ENCODE measurements at regions not wholly inside any gene's neighbourhood (a gene's known extent, or its start where the extent isn't known, plus 50 kb on each side); places are given as distances from the start of the nearest gene placed in this dataset.

- H3K36me3 Mint-ChIP-seq, result no peaks in the 10 kb centered on the region
Measured at GRCh38 chr11:32186118-32186517, 95.2 kb downstream of the RCN1 start.

GRCh38 chr11:32187111-32187510 is 96.2 kb downstream of the RCN1 start:
- H3K4me1 Mint-ChIP-seq, result no peaks in the 10 kb centered on the region
- no peak overlapping the region for H3K27ac Mint-ChIP-seq
- H3K9me3 Mint-ChIP-seq, result no peaks in the 10 kb centered on the region
- H3K27me3 Mint-ChIP-seq, result peaks cover 9% of the 10 kb centered on the region
- H3K36me3 Mint-ChIP-seq, result no peaks in the 10 kb centered on the region
- no peak overlapping the region for H3K4me3 Mint-ChIP-seq

More at GRCh38 chr11:32186118-32186517, 95.2 kb downstream of the RCN1 start:
- no peaks in the 10 kb centered on the region for H3K4me1 Mint-ChIP-seq
- H3K4me3 Mint-ChIP-seq, result no peak overlapping the region
- H3K27ac Mint-ChIP-seq, result no peak overlapping the region
- peaks cover 8% of the 10 kb centered on the region for H3K27me3 Mint-ChIP-seq
- no peaks in the 10 kb centered on the region for H3K9me3 Mint-ChIP-seq

GRCh38 chr11:32188785-32189184 is 97.9 kb downstream of the RCN1 start:
- Mint-ChIP-seq H3K4me3 (no peak overlapping the region), H3K27ac (no peak overlapping the region), H3K36me3 (no peaks in the 10 kb centered on the region), H3K9me3 (no peaks in the 10 kb centered on the region), H3K27me3 (peaks cover 9% of the 10 kb centered on the region), H3K4me1 (no peaks in the 10 kb centered on the region)

GRCh38 chr11:32196137-32196536 is 105.3 kb downstream of the RCN1 start:
- Mint-ChIP-seq H3K27me3 (peaks cover 9% of the 10 kb centered on the region), H3K9me3 (no peaks in the 10 kb centered on the region), H3K4me3 (no peak overlapping the region), H3K4me1 (no peaks in the 10 kb centered on the region), H3K27ac (no peak overlapping the region), H3K36me3 (no peaks in the 10 kb centered on the region)

- Mint-ChIP-seq H3K36me3 (no peaks in the 10 kb centered on the region), H3K27me3 (peaks cover 7% of the 10 kb centered on the region), H3K4me3 (no peak overlapping the region), H3K9me3 (no peaks in the 10 kb centered on the region), H3K4me1 (no peaks in the 10 kb centered on the region), H3K27ac (no peak overlapping the region)
Measured at GRCh38 chr11:32198053-32198452, 107.2 kb downstream of the RCN1 start.

GRCh38 chr11:32200136-32200847 is 109.4 kb downstream of the RCN1 start:
- Mint-ChIP-seq H3K4me3 (no peak overlapping the region), H3K4me1 (no peaks in the 10 kb centered on the region), H3K9me3 (no peaks in the 10 kb centered on the region), H3K27ac (no peak overlapping the region), H3K27me3 (peaks cover 5% of the 10 kb centered on the region), H3K36me3 (no peaks in the 10 kb centered on the region)

- Mint-ChIP-seq H3K9me3 (no peaks in the 10 kb centered on the region), H3K27ac (no peak overlapping the region), H3K4me3 (no peak overlapping the region), H3K27me3 (peaks cover 9% of the 10 kb centered on the region), H3K36me3 (no peaks in the 10 kb centered on the region), H3K4me1 (no peaks in the 10 kb centered on the region)
Measured at GRCh38 chr11:32204751-32205150, 113.9 kb downstream of the RCN1 start.

GRCh38 chr11:32210556-32210955 is 119.7 kb downstream of the RCN1 start:
- Mint-ChIP-seq H3K36me3 (no peaks in the 10 kb centered on the region), H3K4me1 (no peaks in the 10 kb centered on the region), H3K27ac (no peak overlapping the region), H3K9me3 (no peaks in the 10 kb centered on the region), H3K27me3 (peaks cover 10% of the 10 kb centered on the region), H3K4me3 (no peak overlapping the region)

- Mint-ChIP-seq H3K9me3 (no peaks in the 10 kb centered on the region), H3K4me3 (no peak overlapping the region), H3K36me3 (no peaks in the 10 kb centered on the region), H3K4me1 (no peaks in the 10 kb centered on the region), H3K27ac (no peak overlapping the region), H3K27me3 (peaks cover 3% of the 10 kb centered on the region)
Measured at GRCh38 chr11:32213223-32213622, 122.3 kb downstream of the RCN1 start.

- Mint-ChIP-seq H3K27me3 (peaks cover 3% of the 10 kb centered on the region), H3K27ac (no peak overlapping the region), H3K36me3 (no peaks in the 10 kb centered on the region), H3K9me3 (no peaks in the 10 kb centered on the region), H3K4me1 (no peaks in the 10 kb centered on the region), H3K4me3 (no peak overlapping the region)
Measured at GRCh38 chr11:32215157-32215556, 124.3 kb downstream of the RCN1 start.

- H3K27ac Mint-ChIP-seq, result no peak overlapping the region
- no peak overlapping the region for H3K4me3 Mint-ChIP-seq
- no peaks in the 10 kb centered on the region for H3K36me3 Mint-ChIP-seq
- no peaks in the 10 kb centered on the region for H3K9me3 Mint-ChIP-seq
- no peaks in the 10 kb centered on the region for H3K4me1 Mint-ChIP-seq
- no peaks in the 10 kb centered on the region for H3K27me3 Mint-ChIP-seq
Measured at GRCh38 chr11:32216749-32217148, 125.9 kb downstream of the RCN1 start.

- Mint-ChIP-seq H3K9me3 (no peaks in the 10 kb centered on the region), H3K4me3 (no peak overlapping the region), H3K27me3 (no peaks in the 10 kb centered on the region), H3K4me1 (no peaks in the 10 kb centered on the region), H3K27ac (no peak overlapping the region), H3K36me3 (no peaks in the 10 kb centered on the region)
Measured at GRCh38 chr11:32219320-32219719, 128.4 kb downstream of the RCN1 start.

- H3K4me1 Mint-ChIP-seq, result no peaks in the 10 kb centered on the region
- H3K27ac Mint-ChIP-seq, result no peak overlapping the region
- no peaks in the 10 kb centered on the region for H3K36me3 Mint-ChIP-seq
- no peak overlapping the region for H3K4me3 Mint-ChIP-seq
- H3K9me3 Mint-ChIP-seq, result no peaks in the 10 kb centered on the region
- H3K27me3 Mint-ChIP-seq, result peaks cover 4% of the 10 kb centered on the region
Measured at GRCh38 chr11:32221476-32222032, 130.7 kb downstream of the RCN1 start.

- no peaks in the 10 kb centered on the region for H3K36me3 Mint-ChIP-seq
- H3K9me3 Mint-ChIP-seq, result no peaks in the 10 kb centered on the region
- H3K4me3 Mint-ChIP-seq, result no peak overlapping the region
- H3K27ac Mint-ChIP-seq, result no peak overlapping the region
- no peaks in the 10 kb centered on the region for H3K4me1 Mint-ChIP-seq
- H3K27me3 Mint-ChIP-seq, result peaks cover 7% of the 10 kb centered on the region
Measured at GRCh38 chr11:32224580-32224979, 133.7 kb downstream of the RCN1 start.

- H3K36me3 Mint-ChIP-seq, result no peaks in the 10 kb centered on the region
- H3K4me1 Mint-ChIP-seq, result no peaks in the 10 kb centered on the region
- H3K4me3 Mint-ChIP-seq, result no peak overlapping the region
- H3K27me3 Mint-ChIP-seq, result peaks cover 7% of the 10 kb centered on the region
- no peak overlapping the region for H3K27ac Mint-ChIP-seq
- no peaks in the 10 kb centered on the region for H3K9me3 Mint-ChIP-seq
Measured at GRCh38 chr11:32225571-32226285, 134.9 kb downstream of the RCN1 start.

- Mint-ChIP-seq H3K27ac (no peak overlapping the region), H3K4me1 (no peaks in the 10 kb centered on the region), H3K27me3 (peaks cover 7% of the 10 kb centered on the region), H3K36me3 (no peaks in the 10 kb centered on the region), H3K4me3 (no peak overlapping the region), H3K9me3 (no peaks in the 10 kb centered on the region)
Measured at GRCh38 chr11:32226480-32226879, 135.6 kb downstream of the RCN1 start.

Measured in activated naive CD4-positive, alpha-beta T cell treated with anti-CD3 and anti-CD28 coated beads, Interleukin-2, amount 50 U/mL, for 24 hours (primary cell).